Gastrocnemius medialis (tissue), 4 donors: ENCODE measurements at regions not wholly inside any gene's neighbourhood (a gene's known extent, or its start where the extent isn't known, plus 50 kb on each side); places are given as distances from the start of the nearest gene placed in this dataset.

Experiments
- CTCF ChIP-seq, 5 experiments: fragments of 450-650 bp in 3 of 5; fragments of 200-600 bp in 2 of 5; sonication (generic) in 2 of 5; IDR thresholded peaks in 4 of 5; conservative IDR thresholded peaks in 1 of 5; 1 replicate in 4 of 5; 2 replicates in 1 of 5; pipeline ENCODE4 v1.5.1; 2016 to 2019; ENCODE audit warnings: antibody characterized with exemption in 5 of 5, mild to moderate bottlenecking in 3 of 5, moderate library complexity in 3 of 5
- POLR2A ChIP-seq, 2 donors: fragments of 450-650 bp; IDR thresholded peaks; one replicate each; pipeline ENCODE4 v1.6.1; 2017; ENCODE audit warnings: antibody characterized with exemption in 2 of 2, mild to moderate bottlenecking in 2 of 2, moderate library complexity in 2 of 2

GRCh38 chr5:67969176-67969575, 246.4 kb upstream of the PIK3R1 start:
- no peak for TF ChIP-seq CTCF (IDR thresholded peaks at IDR 0.05 in 4 of 5, conservative IDR thresholded peaks at IDR 0.05 in 1 of 5)
- no peak for TF ChIP-seq POLR2A (IDR thresholded peaks at IDR 0.05)
